Right lobe of liver (tissue), 6 donors: ENCODE measurements at regions not wholly inside any gene's neighbourhood (a gene's known extent, or its start where the extent isn't known, plus 50 kb on each side); places are given as distances from the start of the nearest gene placed in this dataset.
A peak's percentile ranks its signal among the peaks of the same experiment; 100 is the strongest.
"Not testable (repeated sequence)": the region's sequence is repeated elsewhere in the genome, so short reads cannot be mapped to it uniquely, and the experiment has no call there.

Source experiments
- ATAC-seq, 4 donors: fragments of 200-7000 bp; cut with Tn5 transposase; one replicate each; pipeline ENCODE4 v1.9.1; 2020; ENCODE audit warnings: mild to moderate bottlenecking in 4 of 4, moderate library complexity in 4 of 4
- DNase-seq, 3 donors: peaks; one replicate each; pipeline ENCODE4 v3.0.0-alpha.2; 2020
- H3K27ac ChIP-seq, 3 donors: fragments of 200-600 bp; one replicate each; pipeline ENCODE4 v1.8.0; 2022
- H3K27me3 ChIP-seq, 2 donors: fragments of 200-600 bp; one replicate each; pipeline ENCODE4 v1.8.0; 2022
- H3K36me3 ChIP-seq, 4 donors: fragments of 200-600 bp; sonication (generic) in 1 of 4; one replicate each; pipeline versions ENCODE4 v1.5.1 to v1.8.0; 2017 to 2022; ENCODE audit warnings: control low read depth in 1 of 4
- H3K4me1 ChIP-seq, 4 donors: fragments of 200-600 bp; sonication (generic) in 1 of 4; one replicate each; pipeline versions ENCODE4 v1.5.1 to v1.8.0; 2017 to 2022; ENCODE audit warnings: control low read depth in 1 of 4
- H3K4me3 ChIP-seq, 3 donors: fragments of 200-600 bp; one replicate each; pipeline ENCODE4 v1.8.0; 2022
- H3K9me3 ChIP-seq, 4 donors: fragments of 200-600 bp; sonication (generic) in 1 of 4; one replicate each; pipeline versions ENCODE4 v1.5.1 to v1.8.0; 2017 to 2022; ENCODE audit warnings: control low read depth in 1 of 4
- POLR2A ChIP-seq: fragments of 450-650 bp; IDR thresholded peaks from one replicate; pipeline ENCODE4 v1.6.1; 2017; ENCODE audit warnings: antibody characterized with exemption, mild to moderate bottlenecking
- WGBS: methylation state at CpG from one replicate; pipeline ENCODE4 v1.1.6; 2018; ENCODE audit warnings: low coverage, low lambda C conversion rate; ENCODE audit not compliant: insufficient coverage; ENCODE audit errors: missing lambda C conversion rate; 5-methylcytosine and 5-hydroxymethylcytosine counted together
- intact Hi-C, 2 donors: fragments of 100-400 bp; cut with DNase I; formaldehyde crosslinking; loops; one replicate each; pipeline versions ENCODE4 v1.11.2 to v1.14.1; 2022
- TF ChIP-seq, protein P1 (sequence below), 4 donors: fragments of 200-600 bp in 3 of 4; fragments of 450-650 bp in 1 of 4; IDR thresholded peaks; one replicate each; pipeline versions ENCODE4 v1.5.1 to v1.8.0; 2016 to 2022; ENCODE audit warnings: antibody characterized with exemption in 4 of 4, mild to moderate bottlenecking in 2 of 4
- donor health status: DM: no; HTN: yes; CAD: no.
- donor health status: DM: no; HTN: no; CAD: no.
- donor health status: DM: no; HTN: no; CAD: no.
- donor health status: DM: no; HTN: yes; CAD: no.
- donor health status: DM: no; HTN: yes; CAD: no.

DNA sequence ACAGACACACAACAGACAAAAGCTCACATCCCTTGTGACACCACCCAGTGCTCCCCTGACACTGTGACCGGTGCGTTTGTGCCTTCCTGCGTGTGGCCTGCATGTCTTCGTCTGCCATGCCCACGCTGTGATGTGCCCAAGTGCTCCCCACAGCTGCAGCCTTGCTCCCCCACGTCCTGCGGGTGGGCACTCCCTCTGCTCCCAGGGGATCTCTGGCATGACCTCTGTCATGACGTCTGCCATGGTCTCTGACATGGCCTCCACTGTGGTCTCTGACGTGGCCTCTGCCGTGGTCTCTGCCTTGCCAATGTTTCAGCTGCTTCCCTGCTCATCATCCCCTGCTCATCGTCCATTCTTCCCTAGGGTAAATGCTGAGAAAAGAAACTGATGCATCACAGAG lies 200.9 kb downstream of the DLL1 start:
- WGBS, result 58% methylated on average over 7 of the region's 11 CpGs
- no peaks in the 10 kb centered on the region for H3K36me3 ChIP-seq
- TF ChIP-seq, protein P1, sequence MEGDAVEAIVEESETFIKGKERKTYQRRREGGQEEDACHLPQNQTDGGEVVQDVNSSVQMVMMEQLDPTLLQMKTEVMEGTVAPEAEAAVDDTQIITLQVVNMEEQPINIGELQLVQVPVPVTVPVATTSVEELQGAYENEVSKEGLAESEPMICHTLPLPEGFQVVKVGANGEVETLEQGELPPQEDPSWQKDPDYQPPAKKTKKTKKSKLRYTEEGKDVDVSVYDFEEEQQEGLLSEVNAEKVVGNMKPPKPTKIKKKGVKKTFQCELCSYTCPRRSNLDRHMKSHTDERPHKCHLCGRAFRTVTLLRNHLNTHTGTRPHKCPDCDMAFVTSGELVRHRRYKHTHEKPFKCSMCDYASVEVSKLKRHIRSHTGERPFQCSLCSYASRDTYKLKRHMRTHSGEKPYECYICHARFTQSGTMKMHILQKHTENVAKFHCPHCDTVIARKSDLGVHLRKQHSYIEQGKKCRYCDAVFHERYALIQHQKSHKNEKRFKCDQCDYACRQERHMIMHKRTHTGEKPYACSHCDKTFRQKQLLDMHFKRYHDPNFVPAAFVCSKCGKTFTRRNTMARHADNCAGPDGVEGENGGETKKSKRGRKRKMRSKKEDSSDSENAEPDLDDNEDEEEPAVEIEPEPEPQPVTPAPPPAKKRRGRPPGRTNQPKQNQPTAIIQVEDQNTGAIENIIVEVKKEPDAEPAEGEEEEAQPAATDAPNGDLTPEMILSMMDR (IDR thresholded peaks at IDR 0.05), result no peak
- TF ChIP-seq POLR2A, result no peak
- H3K4me3 ChIP-seq, result no peak overlapping the region
- H3K4me1 ChIP-seq, result no peaks in the 10 kb centered on the region
- intact Hi-C loops, result no loop called here
- DNase-seq (peak in 2 of 3 donors; percentile 37 to 49), ATAC-seq (no peak)
- H3K27me3 ChIP-seq, result no peaks in the 10 kb centered on the region
- no peak overlapping the region for H3K27ac ChIP-seq
- H3K9me3 ChIP-seq, result no peaks in the 10 kb centered on the region

DNA sequence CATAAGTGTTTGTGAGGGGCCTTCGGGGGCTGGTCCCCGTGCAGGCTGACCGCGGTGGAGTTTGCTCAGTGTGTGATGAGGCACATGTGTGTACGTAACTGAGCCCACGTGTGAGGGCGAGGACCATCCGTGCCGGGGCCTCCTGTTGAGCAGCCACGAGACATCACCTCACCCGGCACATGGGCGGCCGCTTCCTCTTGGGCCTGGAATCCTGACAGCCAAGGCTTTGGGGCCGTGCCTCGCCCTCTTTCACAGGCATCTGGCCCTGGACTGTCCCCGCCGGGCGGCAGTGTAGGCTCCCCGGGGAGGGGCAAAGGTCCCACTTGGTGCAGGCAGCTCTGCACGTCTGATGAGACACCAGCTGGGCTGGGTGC lies 202.3 kb downstream of the DLL1 start:
- peak in 3 of 4 donors; percentile 17 to 34 (median 26) for ATAC-seq
- no peaks in the 10 kb centered on the region for H3K27me3 ChIP-seq
- no peaks in the 10 kb centered on the region for H3K9me3 ChIP-seq
- H3K27ac ChIP-seq, result no peak overlapping the region
- WGBS, result no CpG with 5 or more reads among the region's 20 CpGs
- no peak for TF ChIP-seq POLR2A
- TF ChIP-seq, protein P1 (IDR thresholded peaks at IDR 0.05), result no peak
- H3K36me3 ChIP-seq, result no peaks in the 10 kb centered on the region
- DNase-seq, result peak in 2 of 3 donors; percentile 37 to 51
- no peak overlapping the region for H3K4me3 ChIP-seq
- intact Hi-C loops, result no loop called here
- H3K4me1 ChIP-seq, result no peaks in the 10 kb centered on the region

DNA sequence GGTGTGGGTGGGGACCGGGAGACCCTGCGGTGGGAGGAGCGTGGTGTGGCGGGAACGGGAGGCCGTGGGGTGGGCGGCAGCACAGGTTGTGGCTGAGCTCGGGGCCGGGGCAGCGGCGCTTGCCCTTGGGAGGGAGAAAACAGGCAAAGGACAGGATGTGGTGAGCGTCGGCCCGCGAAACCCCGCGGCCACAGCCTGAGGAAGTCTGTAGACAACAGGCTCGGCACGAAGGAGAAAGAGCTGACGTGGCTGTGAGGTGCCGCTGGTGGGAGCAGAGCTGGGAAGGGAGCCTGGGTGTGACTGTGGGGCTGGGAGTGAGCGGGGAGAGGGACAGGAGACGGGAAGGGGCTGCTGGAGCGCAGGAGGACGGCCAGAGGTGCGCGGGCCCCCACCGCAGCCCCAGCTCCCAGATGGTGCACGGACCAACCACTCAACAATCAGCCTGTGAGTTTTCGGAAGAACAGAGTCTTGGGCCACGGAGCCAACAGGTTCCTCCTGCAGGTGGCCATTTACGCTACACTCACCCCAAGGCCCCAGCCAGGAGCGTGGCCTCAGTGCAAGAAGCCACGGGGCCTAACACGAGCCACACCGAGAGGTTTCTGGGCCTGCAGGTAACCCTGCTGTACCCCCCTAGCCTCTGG lies 202.8 kb downstream of the DLL1 start:
- 69% methylated on average over 19 of the region's 36 CpGs for WGBS
- no peak overlapping the region for H3K27ac ChIP-seq
- no peaks in the 10 kb centered on the region for H3K36me3 ChIP-seq
- no peaks in the 10 kb centered on the region for H3K9me3 ChIP-seq
- H3K4me3 ChIP-seq, result no peak overlapping the region
- intact Hi-C loops, result no loop called here
- TF ChIP-seq, protein P1 (IDR thresholded peaks at IDR 0.05), result no peak
- no peak for TF ChIP-seq POLR2A
- ATAC-seq (peak; percentile 48 to 71 (median 62)), DNase-seq (peak in 2 of 3 donors; percentile 45 to 58)
- no peaks in the 10 kb centered on the region for H3K27me3 ChIP-seq
- no peaks in the 10 kb centered on the region for H3K4me1 ChIP-seq

DNA sequence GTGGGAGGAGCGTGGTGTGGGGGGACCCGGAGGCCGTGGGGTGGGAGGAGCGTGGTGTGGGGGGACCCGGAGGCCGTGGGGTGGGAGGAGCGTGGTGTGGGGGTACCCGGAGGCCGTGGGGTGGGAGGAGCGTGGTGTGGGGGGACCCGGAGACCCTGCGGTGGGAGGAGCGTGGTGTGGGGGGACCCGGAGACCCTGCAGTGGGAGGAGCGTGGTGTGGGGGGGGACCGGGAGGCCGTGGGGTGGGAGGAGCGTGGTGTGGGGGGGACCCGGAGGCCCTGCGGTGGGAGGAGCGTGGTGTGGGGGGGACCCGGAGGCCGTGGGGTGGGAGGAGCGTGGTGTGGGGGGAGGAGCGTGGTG lies 203.5 kb downstream of the DLL1 start:
- H3K9me3 ChIP-seq, H3K27me3 ChIP-seq, H3K27ac ChIP-seq, H3K36me3 ChIP-seq, intact Hi-C loops, ATAC-seq, H3K4me3 ChIP-seq, H3K4me1 ChIP-seq: not testable (repeated sequence)
- peak in 2 of 3 donors; percentile 52 to 53 for DNase-seq
- 87% methylated on average over 19 of the region's 25 CpGs for WGBS

DNA sequence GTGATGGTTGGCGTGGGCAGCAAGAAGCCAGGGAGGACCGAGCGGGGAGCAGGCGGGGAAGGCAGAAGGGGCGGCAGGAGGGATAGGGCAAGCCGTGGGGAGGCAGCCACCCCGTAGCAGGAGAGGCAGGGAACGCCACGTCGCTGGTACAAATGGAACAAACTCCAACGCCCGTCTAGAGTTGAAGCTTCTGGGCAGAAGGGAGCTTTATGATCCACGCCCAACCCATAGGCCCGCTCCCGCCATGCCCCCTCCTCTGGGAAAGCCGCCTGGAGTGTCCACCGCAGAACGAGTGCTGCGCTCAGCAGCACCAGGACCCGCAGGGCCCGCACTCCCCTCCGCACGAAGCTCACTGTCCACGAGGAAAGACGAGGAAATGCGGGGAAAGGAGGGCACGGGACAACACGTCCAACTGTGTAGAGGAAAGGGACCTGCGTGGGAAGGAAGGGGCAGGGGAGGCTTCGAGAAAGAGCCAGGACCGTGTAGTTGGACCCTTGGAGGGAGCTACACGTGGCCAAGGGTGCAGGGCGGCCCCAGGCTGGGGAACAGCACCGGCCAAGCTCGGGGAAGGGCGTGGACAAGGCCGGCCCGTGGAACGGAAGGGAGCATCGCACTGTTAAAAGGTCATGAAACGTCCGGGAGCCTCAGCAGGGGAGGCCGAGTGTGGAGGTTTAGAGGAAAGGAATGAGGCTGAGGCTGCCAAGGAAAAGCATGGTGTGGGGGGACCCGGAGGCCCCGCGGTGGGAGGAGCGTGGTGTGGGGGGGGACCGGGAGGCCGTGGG lies 204.0 kb downstream of the DLL1 start:
- ATAC-seq, result no peak

More for the DNA sequence above, 204.0 kb downstream of the DLL1 start:
- Histone ChIP-seq H3K9me3 (no peaks in the 10 kb centered on the region), H3K27ac (no peak overlapping the region), H3K36me3 (no peaks in the 10 kb centered on the region), H3K27me3 (no peaks in the 10 kb centered on the region), H3K4me1 (no peaks in the 10 kb centered on the region), H3K4me3 (no peak overlapping the region)
- intact Hi-C loops, result no loop called here
- peak in 2 of 3 donors; percentile 33 to 42 for DNase-seq
- TF ChIP-seq POLR2A, result no peak
- TF ChIP-seq, protein P1 (IDR thresholded peaks at IDR 0.05), result no peak
- 86% methylated on average over 42 of the region's 49 CpGs for WGBS
